H9 (cell line): ENCODE measurements at regions not wholly inside any gene's neighbourhood (a gene's known extent, or its start where the extent isn't known, plus 50 kb on each side); places are given as distances from the start of the nearest gene placed in this dataset.

ENCODE experiments used
- DNase-seq: peaks from one replicate; pipeline ENCODE4 v3.0.0-alpha.2; 2017
- H2AFZ ChIP-seq: one replicate; pipeline ENCODE4 v1.6.1; 2013; ENCODE audit warnings: mild to moderate bottlenecking, low read length, control low read depth, moderate library complexity
- H2AK5ac ChIP-seq: 2 replicates; pipeline ENCODE4 v1.6.1; 2013; ENCODE audit warnings: low read length, control low read depth, mixed read lengths; ENCODE audit not compliant: insufficient read length
- H2BK120ac ChIP-seq: one replicate; pipeline ENCODE4 v1.6.1; 2013; ENCODE audit warnings: low read depth, mild to moderate bottlenecking, low read length, control low read depth, inconsistent platforms; ENCODE audit not compliant: poor library complexity, severe bottlenecking
- H2BK12ac ChIP-seq: 2 replicates; pipeline ENCODE4 v1.6.1; 2013; ENCODE audit warnings: low read length, control low read depth, mixed read lengths, low read depth; ENCODE audit not compliant: insufficient read length
- H2BK15ac ChIP-seq: 2 replicates; pipeline ENCODE4 v1.6.1; 2013; ENCODE audit warnings: low read depth, low read length, control low read depth
- H2BK20ac ChIP-seq: one replicate; pipeline ENCODE4 v1.6.1; 2013; ENCODE audit warnings: low read depth, mild to moderate bottlenecking, low read length, control low read depth, inconsistent platforms; ENCODE audit not compliant: poor library complexity, severe bottlenecking
- H2BK5ac ChIP-seq: 2 replicates; pipeline ENCODE4 v1.6.1; 2013; ENCODE audit warnings: low read length, control low read depth, mixed read lengths; ENCODE audit not compliant: insufficient read length
- H3K14ac ChIP-seq: 2 replicates; pipeline ENCODE4 v1.6.1; 2013; ENCODE audit warnings: low read length, control low read depth; ENCODE audit not compliant: insufficient read depth
- H3K18ac ChIP-seq: 2 replicates; pipeline ENCODE4 v1.6.1; 2013; ENCODE audit warnings: low read depth, mild to moderate bottlenecking, mixed read lengths, low read length, control low read depth; ENCODE audit not compliant: insufficient read length
- H3K23ac ChIP-seq: 2 replicates; pipeline ENCODE4 v1.6.1; 2013; ENCODE audit warnings: low read length, control low read depth, mixed read lengths, low read depth; ENCODE audit not compliant: insufficient read length
- H3K23me2 ChIP-seq: 2 replicates; pipeline ENCODE4 v1.6.1; 2013; ENCODE audit warnings: low read depth, mild to moderate bottlenecking, mixed read lengths, low read length, control low read depth; ENCODE audit not compliant: insufficient read length, poor library complexity, severe bottlenecking
- H3K27ac ChIP-seq: 2 replicates; pipeline ENCODE4 v1.5.1; 2013; ENCODE audit warnings: low read length, control low read depth, mixed read lengths, low read depth; ENCODE audit not compliant: insufficient read length
- H3K27me3 ChIP-seq: 2 replicates; pipeline ENCODE4 v1.6.1; 2013; ENCODE audit warnings: low read length, control low read depth, inconsistent platforms; ENCODE audit not compliant: insufficient read depth
- H3K4ac ChIP-seq: 2 replicates; pipeline ENCODE4 v1.6.1; 2013; ENCODE audit warnings: low read depth, mild to moderate bottlenecking, control low read depth, inconsistent platforms, low read length, moderate library complexity
- H3K4me1 ChIP-seq: 2 replicates; pipeline ENCODE4 v1.6.1; 2013; ENCODE audit warnings: low read length, control low read depth, inconsistent platforms; ENCODE audit not compliant: insufficient read depth
- H3K4me2 ChIP-seq: 2 replicates; pipeline ENCODE4 v1.6.1; 2013; ENCODE audit warnings: low read length, control low read depth, mixed read lengths; ENCODE audit not compliant: insufficient read length, insufficient read depth
- H3K56ac ChIP-seq: 2 replicates; pipeline ENCODE4 v1.6.1; 2013; ENCODE audit warnings: low read depth, mild to moderate bottlenecking, mixed read lengths, low read length, control low read depth; ENCODE audit not compliant: insufficient read length
- H3K79me1 ChIP-seq: 2 replicates; pipeline ENCODE4 v1.6.1; 2013; ENCODE audit warnings: low read depth, mild to moderate bottlenecking, moderate library complexity, low read length, control low read depth, inconsistent platforms; ENCODE audit not compliant: insufficient read depth, poor library complexity, severe bottlenecking
- H3K79me2 ChIP-seq: 2 replicates; pipeline ENCODE4 v1.6.1; 2013; ENCODE audit warnings: low read length, control low read depth, inconsistent platforms; ENCODE audit not compliant: insufficient read depth
- H3K9ac ChIP-seq: 2 replicates; pipeline ENCODE4 v1.6.1; 2013; ENCODE audit warnings: low read length, control low read depth, mixed read lengths; ENCODE audit not compliant: insufficient read length; ENCODE audit errors: extremely low read depth
- H3K9me3 ChIP-seq: one replicate; pipeline ENCODE4 v1.6.1; 2013; ENCODE audit warnings: low read depth, low read length, inconsistent platforms; ENCODE audit not compliant: control insufficient read depth
- H3T11ph ChIP-seq: one replicate; pipeline ENCODE4 v1.6.1; 2013; ENCODE audit warnings: mild to moderate bottlenecking, low read length, control low read depth, inconsistent platforms
- H4K20me1 ChIP-seq: one replicate; pipeline ENCODE4 v1.6.1; 2013; ENCODE audit not compliant: control insufficient read depth, insufficient read length, insufficient read depth
- H4K5ac ChIP-seq: 2 replicates; pipeline ENCODE4 v1.6.1; 2013; ENCODE audit warnings: low read depth, mild to moderate bottlenecking, mixed read lengths, low read length, control low read depth; ENCODE audit not compliant: insufficient read length
- H4K8ac ChIP-seq: replicated peaks from 2 replicates; pipeline ENCODE4 v1.6.1; 2013; ENCODE audit warnings: low read length, control low read depth, mixed read lengths, low read depth; ENCODE audit not compliant: insufficient read length
- H4K91ac ChIP-seq: 2 replicates; pipeline ENCODE4 v1.6.1; 2013; ENCODE audit warnings: low read depth, mild to moderate bottlenecking, moderate library complexity, mixed read lengths, low read length, control low read depth; ENCODE audit not compliant: insufficient read length
- H3K27ac Mint-ChIP-seq, 3 experiments: 2 replicates in 2 of 3; 3 replicates in 1 of 3; pipeline ENCODE4 v1.8.0; 2020 to 2021; ENCODE audit warnings: mixed read lengths in 3 of 3, mild to moderate bottlenecking in 1 of 3, moderate library complexity in 1 of 3
- H3K27me3 Mint-ChIP-seq: 2 replicates; pipeline ENCODE4 v1.8.0; 2021; ENCODE audit warnings: low read depth, mild to moderate bottlenecking, moderate library complexity, mixed read lengths
- H3K36me3 Mint-ChIP-seq, 3 experiments: 2 replicates in 2 of 3; 3 replicates in 1 of 3; pipeline ENCODE4 v1.8.0; 2020 to 2021; ENCODE audit warnings: low read depth in 3 of 3, mixed read lengths in 3 of 3; ENCODE audit not compliant: insufficient read depth in 1 of 3
- H3K4me1 Mint-ChIP-seq, 2 experiments: 2 replicates each; pipeline ENCODE4 v1.8.0; 2020; ENCODE audit warnings: mixed read lengths in 2 of 2
- H3K4me3 Mint-ChIP-seq, 2 experiments: 2 replicates in 1 of 2; 3 replicates in 1 of 2; pipeline ENCODE4 v1.8.0; 2020 to 2021; ENCODE audit warnings: mild to moderate bottlenecking in 2 of 2, mixed read lengths in 2 of 2, moderate library complexity in 1 of 2
- H3K9me3 Mint-ChIP-seq, 2 experiments: 2 replicates in 1 of 2; 3 replicates in 1 of 2; pipeline ENCODE4 v1.8.0; 2020; ENCODE audit warnings: mild to moderate bottlenecking in 2 of 2, mixed read lengths in 2 of 2, moderate library complexity in 1 of 2
- CTCF ChIP-seq: fragments of 200-600 bp; sonication (generic); conservative IDR thresholded peaks from 3 replicates; pipeline ENCODE4 v1.8.0; 2021; ENCODE audit warnings: antibody characterized with exemption, mild to moderate bottlenecking

GRCh38 chr11:28592141-28592540 lies 484.0 kb downstream of the METTL15 start:
- Histone ChIP-seq H3K18ac (no peak overlapping the region), H3K56ac (no peak overlapping the region), H4K5ac (no peak overlapping the region), H4K8ac (no peak overlapping the region), H3K23ac (no peak overlapping the region), H3K4ac (no peak overlapping the region), H2AK5ac (no peak overlapping the region), H4K20me1 (no peaks in the 10 kb centered on the region), H2AFZ (no peak overlapping the region), H2BK20ac (no peak overlapping the region), H3K27me3 (no peaks in the 10 kb centered on the region), H3K79me1 (no peaks in the 10 kb centered on the region), H2BK5ac (no peak overlapping the region), H4K91ac (no peak overlapping the region), H2BK120ac (no peak overlapping the region), H3K9ac (no peak overlapping the region), H3K79me2 (no peaks in the 10 kb centered on the region), H3K23me2 (no peaks in the 10 kb centered on the region), H3K9me3 (no peaks in the 10 kb centered on the region), H2BK12ac (no peak overlapping the region), H3K4me1 (no peaks in the 10 kb centered on the region), H3K14ac (no peak overlapping the region), H3T11ph (no peak overlapping the region), H2BK15ac (no peak overlapping the region), H3K4me2 (no peak overlapping the region), H3K27ac (no peak overlapping the region)
- no peak for DNase-seq
- no peaks in the 10 kb centered on the region for H3K4me1 Mint-ChIP-seq
- H3K36me3 Mint-ChIP-seq = no peaks in the 10 kb centered on the region
- no peak overlapping the region for H3K27ac Mint-ChIP-seq
- no peak overlapping the region for H3K4me3 Mint-ChIP-seq
- H3K9me3 Mint-ChIP-seq = 0 out of 5 replicates have a peak, but pooled peaks cover 0 to 3% of the 10 kb centered on the region in 2 experiments
- H3K27me3 Mint-ChIP-seq = no peaks in the 10 kb centered on the region; the same call in 1 of the 2 replicates
- no peak for TF ChIP-seq CTCF
